ENCODE measurements at regions not wholly inside any gene's neighbourhood (a gene's known extent, or its start where the extent isn't known, plus 50 kb on each side); places are given as distances from the start of the nearest gene placed in this dataset.

DNA sequence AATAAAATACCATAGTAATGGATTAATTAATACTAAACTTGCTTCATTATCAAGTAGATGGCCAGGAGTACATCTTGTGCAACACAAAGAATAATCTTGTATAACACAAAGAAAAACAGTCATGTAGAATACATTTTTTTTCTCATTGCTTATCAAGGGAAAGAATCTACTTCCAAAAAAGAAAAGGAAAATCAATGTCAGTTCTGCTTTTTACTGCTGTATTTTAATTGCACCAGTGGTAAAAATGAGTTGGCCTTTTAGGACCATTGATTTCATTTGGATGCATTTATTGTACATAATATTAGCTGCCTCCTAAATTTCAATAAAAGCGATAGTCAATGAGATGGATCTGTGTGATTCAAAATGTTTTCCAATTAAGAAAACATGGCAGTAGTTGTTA lies 96.9 kb upstream of the BTBD3 start:
- TF ChIP-seq CTCF (IDR thresholded peaks at IDR 0.05), result no peak
- TF ChIP-seq POLR2A (IDR thresholded peaks at IDR 0.05), result no peak
- H3K4me3 ChIP-seq, result no peak overlapping the region
- no peak for DNase-seq
- no peaks in the 10 kb centered on the region for H3K4me1 ChIP-seq
- no peaks in the 10 kb centered on the region for H3K9me3 ChIP-seq
- no peak overlapping the region for H3K27ac ChIP-seq
- no peaks in the 10 kb centered on the region for H3K27me3 ChIP-seq
- no peaks in the 10 kb centered on the region for H3K36me3 ChIP-seq

DNA sequence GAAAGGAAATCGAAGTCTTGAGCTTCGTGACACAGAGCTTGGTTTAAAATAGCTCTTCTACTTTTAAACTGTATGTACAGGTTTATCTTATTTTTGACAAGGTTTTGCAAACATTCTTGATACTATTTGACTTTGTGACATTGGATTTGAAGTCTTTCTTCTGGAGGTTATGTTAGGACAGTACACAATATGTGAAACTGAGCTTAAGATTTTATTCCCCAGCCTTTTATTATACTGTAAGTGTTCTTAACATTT lies 95.2 kb upstream of the BTBD3 start:
- no peaks in the 10 kb centered on the region for H3K4me1 ChIP-seq
- TF ChIP-seq CTCF (IDR thresholded peaks at IDR 0.05) (no peak), POLR2A (IDR thresholded peaks at IDR 0.05) (no peak)
- H3K27ac ChIP-seq, result no peak overlapping the region
- no peak overlapping the region for H3K4me3 ChIP-seq
- no peak for DNase-seq
- no peaks in the 10 kb centered on the region for H3K36me3 ChIP-seq
- no peaks in the 10 kb centered on the region for H3K27me3 ChIP-seq
- no peaks in the 10 kb centered on the region for H3K9me3 ChIP-seq

GRCh38 chr20:11826334-11826733 lies 91.4 kb upstream of the BTBD3 start:
- no peak for TF ChIP-seq POLR2A (IDR thresholded peaks at IDR 0.05)
- no peak for TF ChIP-seq CTCF (IDR thresholded peaks at IDR 0.05)
- no peak overlapping the region for H3K27ac ChIP-seq
- H3K36me3 ChIP-seq, result no peaks in the 10 kb centered on the region
- H3K9me3 ChIP-seq, result no peaks in the 10 kb centered on the region
- no peaks in the 10 kb centered on the region for H3K4me1 ChIP-seq
- H3K4me3 ChIP-seq, result no peak overlapping the region
- no peak for DNase-seq
- H3K27me3 ChIP-seq, result no peaks in the 10 kb centered on the region

DNA sequence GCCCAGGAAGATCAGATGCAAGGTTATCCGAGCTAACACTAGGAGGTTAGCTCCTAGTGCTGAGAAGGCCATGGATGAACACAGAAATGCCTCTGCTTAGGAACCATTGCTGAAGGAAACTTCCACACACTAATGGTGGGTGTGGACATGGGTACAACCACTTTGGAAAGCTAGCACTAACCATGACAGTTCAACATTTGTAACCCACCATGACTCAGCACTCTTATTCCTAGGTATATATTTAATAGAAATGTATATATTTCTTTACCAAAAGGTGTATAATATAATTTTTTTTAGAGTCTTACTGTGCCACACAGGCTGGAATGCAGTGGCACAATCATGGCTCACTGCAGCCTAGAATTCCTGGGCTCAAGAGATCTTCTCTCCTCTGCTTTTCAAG lies 85.3 kb upstream of the BTBD3 start:
- Histone ChIP-seq H3K27me3 (no peaks in the 10 kb centered on the region), H3K9me3 (no peaks in the 10 kb centered on the region), H3K27ac (no peak overlapping the region), H3K4me3 (no peak overlapping the region), H3K36me3 (no peaks in the 10 kb centered on the region), H3K4me1 (no peaks in the 10 kb centered on the region)
- TF ChIP-seq CTCF (IDR thresholded peaks at IDR 0.05) (no peak), POLR2A (IDR thresholded peaks at IDR 0.05) (no peak)
- no peak for DNase-seq

- Histone ChIP-seq H3K4me1 (no peaks in the 10 kb centered on the region), H3K36me3 (no peaks in the 10 kb centered on the region), H3K4me3 (no peak overlapping the region), H3K27ac (no peak overlapping the region), H3K27me3 (no peaks in the 10 kb centered on the region), H3K9me3 (no peaks in the 10 kb centered on the region)
- no peak for DNase-seq
- TF ChIP-seq CTCF (IDR thresholded peaks at IDR 0.05) (no peak), POLR2A (IDR thresholded peaks at IDR 0.05) (no peak)
These were observed 84.8 kb upstream of the BTBD3 start for GRCh38 chr20:11832851-11833250.

DNA sequence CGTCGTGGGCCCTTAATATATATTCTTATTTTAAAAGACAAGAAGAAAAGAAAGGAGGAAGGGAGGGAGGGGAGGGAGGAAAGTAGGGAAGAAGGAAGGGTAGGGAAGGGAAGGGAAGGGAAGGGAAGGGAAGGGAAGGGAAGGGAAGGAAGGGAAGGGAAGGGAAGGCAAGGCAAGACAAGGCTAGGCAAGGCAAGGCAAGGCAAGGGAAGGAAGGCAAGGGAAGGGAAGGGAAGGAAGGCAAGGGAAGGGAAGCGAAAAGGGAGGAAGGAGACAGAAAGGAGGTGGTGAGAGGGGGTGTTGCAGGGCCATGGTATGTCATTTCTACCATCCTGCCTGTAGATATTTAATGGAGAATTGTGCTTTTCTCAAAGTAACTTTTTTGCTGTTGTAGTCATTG lies 83.9 kb upstream of the BTBD3 start:
- no peak overlapping the region for H3K4me3 ChIP-seq

More for the DNA sequence above, 83.9 kb upstream of the BTBD3 start:
- no peaks in the 10 kb centered on the region for H3K27me3 ChIP-seq
- no peak for DNase-seq
- no peaks in the 10 kb centered on the region for H3K4me1 ChIP-seq
- H3K27ac ChIP-seq, result no peak overlapping the region
- TF ChIP-seq POLR2A (IDR thresholded peaks at IDR 0.05) (no peak), CTCF (IDR thresholded peaks at IDR 0.05) (no peak)
- H3K9me3 ChIP-seq, result no peaks in the 10 kb centered on the region
- H3K36me3 ChIP-seq, result no peaks in the 10 kb centered on the region

All from Peyer's patch (tissue), 4 donors.